Nephron (organoid): ENCODE measurements at regions not wholly inside any gene's neighbourhood (a gene's known extent, or its start where the extent isn't known, plus 50 kb on each side); places are given as distances from the start of the nearest gene placed in this dataset.

Source experiments
- H3K27ac Mint-ChIP-seq, 3 experiments: 2 replicates each; pipeline ENCODE4 v1.8.0; 2020; ENCODE audit warnings: mixed read lengths in 3 of 3, mild to moderate bottlenecking in 2 of 3, moderate library complexity in 1 of 3
- H3K27me3 Mint-ChIP-seq: 2 replicates; pipeline ENCODE4 v1.8.0; 2021; ENCODE audit warnings: low read depth, mild to moderate bottlenecking, moderate library complexity, mixed read lengths
- H3K36me3 Mint-ChIP-seq: 2 replicates; pipeline ENCODE4 v1.8.0; 2020; ENCODE audit warnings: low read depth, mixed read lengths
- H3K4me1 Mint-ChIP-seq: 2 replicates; pipeline ENCODE4 v1.8.0; 2020; ENCODE audit warnings: mixed read lengths
- H3K4me3 Mint-ChIP-seq, 3 experiments: 2 replicates each; pipeline ENCODE4 v1.8.0; 2020; ENCODE audit warnings: mild to moderate bottlenecking in 3 of 3, mixed read lengths in 3 of 3, moderate library complexity in 2 of 3
- H3K9me3 Mint-ChIP-seq: 2 replicates; pipeline ENCODE4 v1.8.0; 2020; ENCODE audit warnings: mixed read lengths
- TF ChIP-seq, protein P1 (sequence below), 3 experiments: fragments of 200-600 bp; sonication (generic); IDR thresholded peaks; one replicate each; pipeline ENCODE4 v1.5.0; 2021; ENCODE audit warnings: antibody characterized with exemption in 3 of 3; ENCODE audit not compliant: unreplicated experiment in 3 of 3

DNA sequence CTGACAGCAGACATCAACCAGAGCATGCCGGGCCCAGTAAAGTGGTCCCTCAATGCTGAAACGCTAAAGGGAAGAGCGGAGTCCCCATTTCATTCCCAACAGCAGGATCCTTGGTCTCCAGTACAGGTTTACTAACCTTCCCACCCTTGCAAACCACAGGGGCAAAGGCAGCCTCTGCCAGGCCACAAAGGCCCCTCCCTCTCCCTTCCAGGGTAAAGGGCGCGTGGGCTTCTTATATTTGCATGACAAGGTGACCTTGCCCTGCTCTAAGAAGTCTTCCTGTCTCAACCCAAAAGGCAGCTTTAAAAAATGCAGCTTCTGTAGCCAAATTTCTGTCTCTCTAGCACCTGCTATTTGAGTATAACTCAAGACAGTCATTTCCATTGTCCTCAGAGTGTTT is 131.5 kb upstream of the PTCH1 start:
- H3K4me1 Mint-ChIP-seq, result peaks cover 21% of the 10 kb centered on the region
- H3K27me3 Mint-ChIP-seq, result peaks cover 8% of the 10 kb centered on the region
- H3K36me3 Mint-ChIP-seq, result no peaks in the 10 kb centered on the region

DNA sequence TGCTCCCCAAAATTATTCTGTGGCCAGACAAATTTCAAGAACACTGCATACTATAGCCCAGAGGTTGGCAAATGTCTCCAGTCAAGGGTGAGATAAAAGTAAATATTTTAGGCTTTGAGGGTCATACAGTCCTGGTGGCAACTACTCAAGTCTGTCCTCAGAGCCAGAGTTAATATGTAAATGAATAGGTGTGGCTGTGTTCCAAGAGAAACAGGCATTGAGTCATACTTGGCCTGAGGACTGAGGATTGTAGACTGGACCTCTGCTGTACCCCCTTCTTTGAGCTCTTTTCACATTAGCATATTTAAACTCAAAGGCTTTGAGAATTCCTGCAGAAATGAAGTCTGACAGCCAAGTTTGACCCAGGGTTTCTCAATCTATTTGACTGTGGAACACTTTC is 129.2 kb upstream of the PTCH1 start:
- Mint-ChIP-seq H3K9me3 (peaks cover 8% of the 10 kb centered on the region), H3K36me3 (no peaks in the 10 kb centered on the region), H3K4me3 (no peak overlapping the region), H3K27me3 (peaks cover 11% of the 10 kb centered on the region), H3K4me1 (peaks cover 21% of the 10 kb centered on the region), H3K27ac (peak overlapping the region in 1 of 3 experiments; percentile 11)
- TF ChIP-seq, protein P1, sequence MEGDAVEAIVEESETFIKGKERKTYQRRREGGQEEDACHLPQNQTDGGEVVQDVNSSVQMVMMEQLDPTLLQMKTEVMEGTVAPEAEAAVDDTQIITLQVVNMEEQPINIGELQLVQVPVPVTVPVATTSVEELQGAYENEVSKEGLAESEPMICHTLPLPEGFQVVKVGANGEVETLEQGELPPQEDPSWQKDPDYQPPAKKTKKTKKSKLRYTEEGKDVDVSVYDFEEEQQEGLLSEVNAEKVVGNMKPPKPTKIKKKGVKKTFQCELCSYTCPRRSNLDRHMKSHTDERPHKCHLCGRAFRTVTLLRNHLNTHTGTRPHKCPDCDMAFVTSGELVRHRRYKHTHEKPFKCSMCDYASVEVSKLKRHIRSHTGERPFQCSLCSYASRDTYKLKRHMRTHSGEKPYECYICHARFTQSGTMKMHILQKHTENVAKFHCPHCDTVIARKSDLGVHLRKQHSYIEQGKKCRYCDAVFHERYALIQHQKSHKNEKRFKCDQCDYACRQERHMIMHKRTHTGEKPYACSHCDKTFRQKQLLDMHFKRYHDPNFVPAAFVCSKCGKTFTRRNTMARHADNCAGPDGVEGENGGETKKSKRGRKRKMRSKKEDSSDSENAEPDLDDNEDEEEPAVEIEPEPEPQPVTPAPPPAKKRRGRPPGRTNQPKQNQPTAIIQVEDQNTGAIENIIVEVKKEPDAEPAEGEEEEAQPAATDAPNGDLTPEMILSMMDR (IDR thresholded peaks at IDR 0.05; ENCODE audit: unreplicated experiment in 3 of 3), result no peak

More for the DNA sequence above, 131.5 kb upstream of the PTCH1 start:
- TF ChIP-seq, protein P1 (IDR thresholded peaks at IDR 0.05; ENCODE audit: unreplicated experiment in 3 of 3), result no peak
- Mint-ChIP-seq H3K27ac (no peak overlapping the region), H3K9me3 (peaks cover 9% of the 10 kb centered on the region), H3K4me3 (no peak overlapping the region)

DNA sequence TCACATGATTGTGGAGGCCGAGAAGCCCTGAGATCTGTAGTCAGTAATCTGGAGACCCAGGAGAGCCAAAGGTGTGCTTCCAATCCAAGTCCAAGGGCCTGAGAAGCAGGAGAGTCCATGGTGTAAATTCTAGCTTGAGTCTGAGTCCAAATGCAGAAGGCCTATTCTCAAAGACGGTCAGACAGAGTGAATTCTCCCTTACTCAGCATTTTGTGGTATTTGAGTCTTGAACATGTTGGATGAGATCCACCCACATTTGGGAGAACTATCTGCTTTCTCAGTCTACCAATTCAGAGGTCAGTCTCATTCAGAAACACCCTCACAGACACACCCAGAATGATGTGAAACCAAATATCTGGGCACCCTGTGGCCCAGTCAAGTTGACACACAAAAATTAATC is 128.8 kb upstream of the PTCH1 start:
- TF ChIP-seq, protein P1 (IDR thresholded peaks at IDR 0.05; ENCODE audit: unreplicated experiment in 3 of 3), result no peak
- peak overlapping the region in 1 of 3 experiments; percentile 11 for H3K27ac Mint-ChIP-seq
- peaks cover 8% of the 10 kb centered on the region for H3K9me3 Mint-ChIP-seq
- H3K27me3 Mint-ChIP-seq, result peaks cover 11% of the 10 kb centered on the region
- no peak overlapping the region for H3K4me3 Mint-ChIP-seq
- peaks cover 25% of the 10 kb centered on the region for H3K4me1 Mint-ChIP-seq
- H3K36me3 Mint-ChIP-seq, result no peaks in the 10 kb centered on the region

DNA sequence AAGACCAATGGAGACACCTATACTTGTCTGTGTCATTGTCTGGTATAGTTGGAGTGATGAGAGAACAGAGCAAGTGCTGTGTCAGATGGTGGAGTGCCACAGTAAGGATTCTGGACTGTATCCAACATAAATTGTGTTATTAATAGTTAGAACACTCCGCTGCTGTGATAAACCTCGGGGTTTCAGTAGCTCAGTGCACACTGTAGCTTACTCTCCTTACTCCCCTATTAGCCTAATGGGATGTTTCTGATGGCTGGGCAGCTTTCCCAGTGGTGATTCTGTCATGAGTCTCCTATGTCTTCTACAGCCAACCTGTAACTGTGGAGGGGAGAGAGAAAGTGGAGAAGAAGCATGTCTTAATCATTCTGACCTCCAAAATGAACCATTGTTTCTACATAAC is 127.6 kb upstream of the PTCH1 start:
- peaks cover 13% of the 10 kb centered on the region for H3K9me3 Mint-ChIP-seq
- no peaks in the 10 kb centered on the region for H3K36me3 Mint-ChIP-seq
- no peak overlapping the region for H3K4me3 Mint-ChIP-seq
- H3K27ac Mint-ChIP-seq, result peak overlapping the region in 1 of 3 experiments; percentile 45
- H3K27me3 Mint-ChIP-seq, result peaks cover 7% of the 10 kb centered on the region
- TF ChIP-seq, protein P1 (IDR thresholded peaks at IDR 0.05; ENCODE audit: unreplicated experiment in 3 of 3), result no peak
- peaks cover 33% of the 10 kb centered on the region for H3K4me1 Mint-ChIP-seq

DNA sequence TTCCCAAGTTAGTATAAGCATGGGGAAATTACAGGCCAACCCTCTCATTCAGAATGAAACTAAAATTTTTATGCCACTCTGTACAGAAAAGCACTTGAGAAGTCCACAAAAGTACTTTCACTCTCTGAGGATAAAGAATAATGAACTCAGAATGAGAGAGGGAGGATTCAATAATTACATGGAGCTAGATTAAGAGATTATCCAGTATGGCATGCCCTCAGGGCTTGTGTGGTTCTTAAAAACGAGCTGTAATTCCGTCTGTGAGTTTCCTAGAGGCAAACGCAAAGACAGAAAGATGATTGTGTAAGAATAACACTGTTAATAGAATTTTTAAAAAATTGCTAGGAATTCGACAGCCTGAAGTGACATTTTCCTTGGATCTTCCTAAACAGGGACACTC is 126.8 kb upstream of the PTCH1 start:
- Mint-ChIP-seq H3K27ac (no peak overlapping the region), H3K36me3 (no peaks in the 10 kb centered on the region), H3K9me3 (peaks cover 13% of the 10 kb centered on the region), H3K27me3 (peaks cover 7% of the 10 kb centered on the region), H3K4me1 (peaks cover 33% of the 10 kb centered on the region), H3K4me3 (no peak overlapping the region)
- TF ChIP-seq, protein P1 (IDR thresholded peaks at IDR 0.05; ENCODE audit: unreplicated experiment in 3 of 3), result no peak

DNA sequence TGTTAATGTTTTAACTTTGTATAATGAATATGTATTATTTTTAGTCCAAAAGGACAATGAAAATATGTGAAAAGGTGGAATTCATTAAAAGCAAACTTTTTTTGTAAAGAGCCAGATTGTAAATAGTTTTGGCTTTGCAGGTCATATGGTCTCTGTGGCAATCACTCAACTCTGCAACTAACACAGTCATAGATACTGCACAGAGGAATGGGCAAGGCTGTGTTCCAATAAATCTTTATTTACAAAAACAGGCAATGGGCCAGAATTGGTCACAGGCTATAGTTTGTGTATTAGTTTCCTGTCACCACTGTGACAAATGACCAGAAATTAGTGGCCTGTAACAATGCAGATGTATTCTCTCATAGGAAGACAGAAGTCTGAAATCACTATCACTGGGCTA is 125.4 kb upstream of the PTCH1 start:
- peaks cover 32% of the 10 kb centered on the region for H3K4me1 Mint-ChIP-seq
- no peaks in the 10 kb centered on the region for H3K36me3 Mint-ChIP-seq
- H3K27ac Mint-ChIP-seq, result no peak overlapping the region
- TF ChIP-seq, protein P1 (IDR thresholded peaks at IDR 0.05; ENCODE audit: unreplicated experiment in 3 of 3), result no peak
- H3K4me3 Mint-ChIP-seq, result no peak overlapping the region
- peaks cover 13% of the 10 kb centered on the region for H3K9me3 Mint-ChIP-seq
- H3K27me3 Mint-ChIP-seq, result peaks cover 7% of the 10 kb centered on the region
